ENCODE measurements at regions not wholly inside any gene's neighbourhood (a gene's known extent, or its start where the extent isn't known, plus 50 kb on each side); places are given as distances from the start of the nearest gene placed in this dataset.

DNA sequence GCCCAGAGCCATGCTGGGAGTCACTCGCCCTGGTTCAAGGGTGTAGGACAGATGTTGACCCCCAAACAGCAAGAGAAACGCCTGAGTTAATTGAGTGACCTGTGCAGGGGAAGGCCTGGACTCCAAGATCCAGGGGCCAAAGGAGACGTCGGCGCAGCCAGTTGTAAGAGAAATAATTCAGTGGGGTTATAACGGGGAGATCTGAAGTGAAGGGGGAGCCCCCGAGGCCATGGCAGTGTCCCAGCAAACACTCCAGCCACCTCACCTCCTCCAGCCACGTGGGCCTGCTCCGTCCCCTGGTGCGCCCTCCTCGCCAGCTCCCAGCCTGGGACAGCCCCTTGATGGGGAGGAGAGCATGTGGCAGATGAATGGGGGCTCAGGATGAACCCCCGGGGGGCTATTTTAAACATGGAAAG is 130.7 kb upstream of the GPC1 start:
- no peak for TF ChIP-seq CTCF (IDR thresholded peaks at IDR 0.05; ENCODE audit: control insufficient read depth, insufficient read depth, low read depth, low read length, missing control alignments)
- DNase-seq (ENCODE audit: low read depth): no peak
- no peak overlapping the region for H3K4me3 ChIP-seq (ENCODE audit: control insufficient read depth, low read depth, low read length)

- TF ChIP-seq CTCF (IDR thresholded peaks at IDR 0.05; ENCODE audit: control insufficient read depth, insufficient read depth, low read depth, low read length, missing control alignments): no peak
- no peak overlapping the region for H3K4me3 ChIP-seq (ENCODE audit: control insufficient read depth, low read depth, low read length)
- no peak for DNase-seq (ENCODE audit: low read depth)
These were observed 130.0 kb upstream of the GPC1 start for GRCh38 chr2:240305369-240305962.

DNA sequence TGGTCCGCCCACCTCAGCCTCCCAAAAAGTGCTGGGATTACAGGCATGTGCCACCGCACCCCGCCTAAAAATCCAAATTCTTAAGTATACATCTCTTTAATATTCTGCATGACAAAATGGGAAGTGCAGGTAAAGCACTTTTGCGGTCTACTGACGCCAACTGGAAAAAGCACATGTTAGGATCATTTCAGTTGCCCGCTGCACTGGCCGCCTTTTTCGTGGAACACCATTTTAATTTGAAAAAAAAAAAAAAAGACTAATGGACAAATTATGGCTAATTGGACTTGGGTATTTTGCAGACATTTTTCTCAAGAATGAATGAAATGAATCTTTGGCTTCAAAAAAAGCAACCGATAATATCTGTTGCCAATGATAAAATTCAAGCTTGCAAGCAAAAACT is 129.3 kb upstream of the GPC1 start:
- DNase-seq (ENCODE audit: low read depth): no peak
- TF ChIP-seq CTCF (IDR thresholded peaks at IDR 0.05; ENCODE audit: control insufficient read depth, insufficient read depth, low read depth, low read length, missing control alignments): no peak
- no peak overlapping the region for H3K4me3 ChIP-seq (ENCODE audit: control insufficient read depth, low read depth, low read length)

DNA sequence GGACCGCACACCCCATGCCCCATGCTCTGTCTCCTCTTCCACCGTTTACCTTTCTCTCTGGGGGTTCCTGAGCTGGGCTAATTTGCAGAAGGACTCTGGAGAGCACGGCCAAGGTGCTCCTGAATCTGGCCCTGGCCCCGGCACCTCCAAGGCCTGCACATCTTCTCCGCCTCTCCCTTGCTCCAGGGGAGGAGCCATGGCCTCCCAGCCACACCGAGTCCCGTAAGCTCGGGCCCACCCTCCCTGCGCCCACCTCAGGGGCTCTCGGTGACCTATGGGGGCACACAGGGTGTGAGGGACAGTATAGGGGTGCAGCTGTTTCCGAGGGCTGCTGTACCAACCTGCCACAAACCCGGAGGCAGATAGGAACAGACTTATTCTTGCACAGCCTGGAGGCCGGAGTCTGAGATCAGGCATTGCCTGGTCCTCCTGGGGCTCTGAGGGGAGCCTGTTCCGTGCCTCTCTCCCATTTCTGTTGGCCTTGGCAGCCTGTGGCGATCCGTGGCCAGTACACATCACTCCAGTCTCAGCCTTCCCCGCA is 127.3 kb upstream of the GPC1 start:
- no peak for DNase-seq (ENCODE audit: low read depth)
- TF ChIP-seq CTCF (IDR thresholded peaks at IDR 0.05; ENCODE audit: control insufficient read depth, insufficient read depth, low read depth, low read length, missing control alignments): no peak
- no peak overlapping the region for H3K4me3 ChIP-seq (ENCODE audit: control insufficient read depth, low read depth, low read length)

- TF ChIP-seq CTCF (IDR thresholded peaks at IDR 0.05; ENCODE audit: control insufficient read depth, insufficient read depth, low read depth, low read length, missing control alignments): no peak
- DNase-seq (ENCODE audit: low read depth): no peak
- H3K4me3 ChIP-seq (ENCODE audit: control insufficient read depth, low read depth, low read length): no peak overlapping the region
These were observed 126.2 kb upstream of the GPC1 start for GRCh38 chr2:240309214-240309613.

- H3K4me3 ChIP-seq (ENCODE audit: control insufficient read depth, low read depth, low read length): no peak overlapping the region
- TF ChIP-seq CTCF (IDR thresholded peaks at IDR 0.05; ENCODE audit: control insufficient read depth, insufficient read depth, low read depth, low read length, missing control alignments): no peak
- no peak for DNase-seq (ENCODE audit: low read depth)
These were observed 125.3 kb upstream of the GPC1 start for GRCh38 chr2:240310201-240310600.

All from AG09309 (cell line).